ENCODE measurements at regions not wholly inside any gene's neighbourhood (a gene's known extent, or its start where the extent isn't known, plus 50 kb on each side); places are given as distances from the start of the nearest gene placed in this dataset.
"Not testable (repeated sequence)": the region's sequence is repeated elsewhere in the genome, so short reads cannot be mapped to it uniquely, and the experiment has no call there.

DNA sequence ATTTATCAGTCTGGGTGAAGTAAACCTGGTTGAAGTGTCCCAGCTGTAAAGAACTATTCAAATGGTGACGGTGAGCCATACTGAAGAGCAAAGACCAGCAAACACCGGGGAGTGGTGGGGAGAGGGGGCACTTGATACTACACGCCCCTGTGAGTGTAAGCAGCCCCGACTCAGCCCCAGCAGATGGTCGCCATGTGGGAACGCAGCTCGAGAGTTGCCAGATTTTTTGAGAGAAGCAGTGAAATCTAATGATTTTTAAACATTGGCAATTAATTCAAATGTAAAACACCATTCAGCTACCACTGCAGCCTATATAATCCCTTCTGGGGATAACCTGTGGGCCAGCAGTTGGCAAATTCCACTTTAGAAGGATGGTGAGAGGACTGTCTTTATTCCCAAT, 1386.9 kb upstream of the WWC1 start:
- TF ChIP-seq, protein P1, sequence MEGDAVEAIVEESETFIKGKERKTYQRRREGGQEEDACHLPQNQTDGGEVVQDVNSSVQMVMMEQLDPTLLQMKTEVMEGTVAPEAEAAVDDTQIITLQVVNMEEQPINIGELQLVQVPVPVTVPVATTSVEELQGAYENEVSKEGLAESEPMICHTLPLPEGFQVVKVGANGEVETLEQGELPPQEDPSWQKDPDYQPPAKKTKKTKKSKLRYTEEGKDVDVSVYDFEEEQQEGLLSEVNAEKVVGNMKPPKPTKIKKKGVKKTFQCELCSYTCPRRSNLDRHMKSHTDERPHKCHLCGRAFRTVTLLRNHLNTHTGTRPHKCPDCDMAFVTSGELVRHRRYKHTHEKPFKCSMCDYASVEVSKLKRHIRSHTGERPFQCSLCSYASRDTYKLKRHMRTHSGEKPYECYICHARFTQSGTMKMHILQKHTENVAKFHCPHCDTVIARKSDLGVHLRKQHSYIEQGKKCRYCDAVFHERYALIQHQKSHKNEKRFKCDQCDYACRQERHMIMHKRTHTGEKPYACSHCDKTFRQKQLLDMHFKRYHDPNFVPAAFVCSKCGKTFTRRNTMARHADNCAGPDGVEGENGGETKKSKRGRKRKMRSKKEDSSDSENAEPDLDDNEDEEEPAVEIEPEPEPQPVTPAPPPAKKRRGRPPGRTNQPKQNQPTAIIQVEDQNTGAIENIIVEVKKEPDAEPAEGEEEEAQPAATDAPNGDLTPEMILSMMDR (IDR thresholded peaks at IDR 0.05; ENCODE audit: insufficient read depth, low read length) = no peak
- DNase-seq (ENCODE audit: low read depth) = no peak
- no peak overlapping the region for H3K4me3 ChIP-seq (ENCODE audit: low read depth, low read length)

GRCh38 chr5:166906991-166907713, 1384.3 kb upstream of the WWC1 start:
- TF ChIP-seq, protein P1 (IDR thresholded peaks at IDR 0.05; ENCODE audit: insufficient read depth, low read length) = no peak
- H3K4me3 ChIP-seq (ENCODE audit: low read depth, low read length) = no peak overlapping the region
- DNase-seq (ENCODE audit: low read depth) = peak; percentile 36

GRCh38 chr5:166909040-166909439, 1382.4 kb upstream of the WWC1 start:
- TF ChIP-seq, protein P1 (IDR thresholded peaks at IDR 0.05; ENCODE audit: insufficient read depth, low read length) = no peak
- H3K4me3 ChIP-seq (ENCODE audit: low read depth, low read length) = no peak overlapping the region
- peak; percentile 38 for DNase-seq (ENCODE audit: low read depth)

DNA sequence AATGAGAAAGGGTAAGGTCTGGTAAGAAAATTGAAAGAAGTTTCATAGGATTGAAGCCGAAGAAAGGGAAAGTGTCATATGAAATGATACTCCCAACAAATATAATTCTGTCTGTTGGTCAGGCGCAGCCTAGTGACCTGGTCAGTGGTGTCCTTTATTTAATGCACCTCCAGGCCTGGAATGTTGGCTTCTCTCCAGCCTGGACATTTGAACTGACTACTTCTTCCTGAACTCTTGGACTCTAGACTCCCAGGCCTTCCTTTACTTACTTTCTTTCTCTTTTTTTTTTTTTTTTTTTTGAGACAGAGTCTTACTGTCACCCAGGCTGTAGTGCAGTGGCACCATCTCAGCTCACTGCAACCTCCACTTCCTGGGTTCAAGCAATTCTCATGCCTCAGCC, 1381.5 kb upstream of the WWC1 start:
- no peak overlapping the region for H3K4me3 ChIP-seq (ENCODE audit: low read depth, low read length)
- DNase-seq (ENCODE audit: low read depth) = no peak

GRCh38 chr5:166910995-166911394, 1380.5 kb upstream of the WWC1 start:
- TF ChIP-seq, protein P1 (IDR thresholded peaks at IDR 0.05; ENCODE audit: insufficient read depth, low read length) = no peak
- DNase-seq (ENCODE audit: low read depth) = no peak
- H3K4me3 ChIP-seq (ENCODE audit: low read depth, low read length) = no peak overlapping the region

More for the DNA sequence above, 1381.5 kb upstream of the WWC1 start:
- TF ChIP-seq, protein P1 (IDR thresholded peaks at IDR 0.05; ENCODE audit: insufficient read depth, low read length) = no peak

GRCh38 chr5:166916021-166916420, 1375.4 kb upstream of the WWC1 start:
- DNase-seq (ENCODE audit: low read depth) = no peak
- no peak overlapping the region for H3K4me3 ChIP-seq (ENCODE audit: low read depth, low read length)
- TF ChIP-seq, protein P1 (IDR thresholded peaks at IDR 0.05; ENCODE audit: insufficient read depth, low read length) = no peak

GRCh38 chr5:166926138-166926537, 1365.3 kb upstream of the WWC1 start:
- no peak for DNase-seq (ENCODE audit: low read depth)
- no peak overlapping the region for H3K4me3 ChIP-seq (ENCODE audit: low read depth, low read length)
- TF ChIP-seq, protein P1 (IDR thresholded peaks at IDR 0.05; ENCODE audit: insufficient read depth, low read length) = no peak

GRCh38 chr5:166926806-166927475, 1364.5 kb upstream of the WWC1 start:
- H3K4me3 ChIP-seq (ENCODE audit: low read depth, low read length); DNase-seq (ENCODE audit: low read depth): not testable (repeated sequence)
